DOHH2 (cell line): ENCODE measurements at regions not wholly inside any gene's neighbourhood (a gene's known extent, or its start where the extent isn't known, plus 50 kb on each side); places are given as distances from the start of the nearest gene placed in this dataset.

Experiments
- H3F3A ChIP-seq: fragments of 200-600 bp; sonication (generic), shearing (Covaris generic); 2 replicates; pipeline ENCODE4 v1.6.0; 2016; ENCODE audit warnings: antibody characterized with exemption, mild to moderate bottlenecking; ENCODE audit not compliant: control insufficient read depth, insufficient read depth
- H3K27ac ChIP-seq: fragments of 200-600 bp; sonication (generic); 2 replicates; pipeline ENCODE4 v1.5.1; 2014; ENCODE audit warnings: low read depth, mild to moderate bottlenecking, low read length, moderate library complexity
- H3K27me3 ChIP-seq: fragments of 200-600 bp; sonication (generic); 2 replicates; pipeline ENCODE4 v1.6.1; 2014; ENCODE audit warnings: mild to moderate bottlenecking, low read length, mixed read lengths; ENCODE audit not compliant: control insufficient read depth
- H3K36me3 ChIP-seq: fragments of 200-600 bp; sonication (generic); 2 replicates; pipeline ENCODE4 v1.6.1; 2014; ENCODE audit warnings: mild to moderate bottlenecking, low read length, moderate library complexity, mixed read lengths; ENCODE audit not compliant: control insufficient read depth
- H3K4me1 ChIP-seq: fragments of 200-600 bp; sonication (generic); 2 replicates; pipeline ENCODE4 v1.6.1; 2014; ENCODE audit warnings: mild to moderate bottlenecking, low read length, mixed read lengths; ENCODE audit not compliant: control insufficient read depth
- H3K4me2 ChIP-seq: fragments of 200-600 bp; sonication (generic); 2 replicates; pipeline ENCODE4 v1.6.0; 2014; ENCODE audit warnings: mild to moderate bottlenecking, low read length, moderate library complexity
- H3K4me3 ChIP-seq: fragments of 200-600 bp; sonication (generic); 2 replicates; pipeline ENCODE4 v1.5.1; 2014; ENCODE audit warnings: mild to moderate bottlenecking, low read length, mixed read lengths
- H3K79me2 ChIP-seq: fragments of 200-600 bp; sonication (generic); 2 replicates; pipeline ENCODE4 v1.6.1; 2014; ENCODE audit warnings: mild to moderate bottlenecking, low read length, mixed read lengths; ENCODE audit not compliant: control insufficient read depth
- H3K9me2 ChIP-seq: fragments of 200-600 bp; sonication (generic); replicated peaks from 2 replicates; pipeline ENCODE4 v1.6.1; 2014; ENCODE audit warnings: mild to moderate bottlenecking, low read length, mixed read lengths; ENCODE audit not compliant: control insufficient read depth
- H3K9me3 ChIP-seq: fragments of 200-600 bp; sonication (generic); 2 replicates; pipeline ENCODE4 v1.6.1; 2014; ENCODE audit warnings: antibody characterized with exemption, low read length, mixed read lengths; ENCODE audit not compliant: control insufficient read depth, insufficient read depth
- H4K20me1 ChIP-seq: fragments of 200-600 bp; sonication (generic); 2 replicates; pipeline ENCODE4 v1.6.0; 2014; ENCODE audit warnings: low read depth, mild to moderate bottlenecking, antibody characterized with exemption, low read length, moderate library complexity; ENCODE audit not compliant: control insufficient read depth, insufficient read depth
- EZH2phosphoT487 ChIP-seq: fragments of 200-600 bp; sonication (generic); IDR thresholded peaks from 2 replicates; pipeline ENCODE4 v1.6.1; 2017; ENCODE audit warnings: borderline replicate concordance, mild to moderate bottlenecking, antibody characterized with exemption, low read length, moderate library complexity, mixed read lengths
- TF ChIP-seq, protein P1 (sequence below): fragments of 200-600 bp; sonication (generic); IDR thresholded peaks from one replicate; pipeline ENCODE4 v1.5.1; 2014; ENCODE audit warnings: antibody characterized with exemption, mild to moderate bottlenecking, low read depth, low read length; ENCODE audit not compliant: poor library complexity, severe bottlenecking

DNA sequence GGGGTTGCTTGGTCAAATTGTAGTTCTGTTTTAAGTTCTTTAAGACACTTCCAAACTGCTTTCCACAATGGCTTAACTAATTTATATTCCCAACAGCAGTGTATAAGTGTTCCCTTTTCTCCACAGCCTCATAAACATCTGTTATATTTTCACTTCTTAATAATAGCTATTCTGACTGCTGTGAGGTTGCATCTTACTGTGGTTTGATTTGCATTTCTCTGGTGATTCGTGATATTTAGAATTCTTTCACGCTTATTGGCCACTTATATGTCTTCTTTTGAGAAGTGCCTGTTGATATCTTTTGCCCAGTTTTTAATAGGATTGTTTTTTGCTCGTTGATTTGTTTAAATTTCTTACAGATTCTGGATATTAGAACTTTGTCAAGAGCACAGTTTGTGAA lies 278.6 kb upstream of the ITM2A start:
- TF ChIP-seq, protein P1, sequence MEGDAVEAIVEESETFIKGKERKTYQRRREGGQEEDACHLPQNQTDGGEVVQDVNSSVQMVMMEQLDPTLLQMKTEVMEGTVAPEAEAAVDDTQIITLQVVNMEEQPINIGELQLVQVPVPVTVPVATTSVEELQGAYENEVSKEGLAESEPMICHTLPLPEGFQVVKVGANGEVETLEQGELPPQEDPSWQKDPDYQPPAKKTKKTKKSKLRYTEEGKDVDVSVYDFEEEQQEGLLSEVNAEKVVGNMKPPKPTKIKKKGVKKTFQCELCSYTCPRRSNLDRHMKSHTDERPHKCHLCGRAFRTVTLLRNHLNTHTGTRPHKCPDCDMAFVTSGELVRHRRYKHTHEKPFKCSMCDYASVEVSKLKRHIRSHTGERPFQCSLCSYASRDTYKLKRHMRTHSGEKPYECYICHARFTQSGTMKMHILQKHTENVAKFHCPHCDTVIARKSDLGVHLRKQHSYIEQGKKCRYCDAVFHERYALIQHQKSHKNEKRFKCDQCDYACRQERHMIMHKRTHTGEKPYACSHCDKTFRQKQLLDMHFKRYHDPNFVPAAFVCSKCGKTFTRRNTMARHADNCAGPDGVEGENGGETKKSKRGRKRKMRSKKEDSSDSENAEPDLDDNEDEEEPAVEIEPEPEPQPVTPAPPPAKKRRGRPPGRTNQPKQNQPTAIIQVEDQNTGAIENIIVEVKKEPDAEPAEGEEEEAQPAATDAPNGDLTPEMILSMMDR = no peak
- no peak for TF ChIP-seq EZH2phosphoT487
- no peaks in the 10 kb centered on the region for H3K27me3 ChIP-seq
- no peaks in the 10 kb centered on the region for H3K9me3 ChIP-seq

DNA sequence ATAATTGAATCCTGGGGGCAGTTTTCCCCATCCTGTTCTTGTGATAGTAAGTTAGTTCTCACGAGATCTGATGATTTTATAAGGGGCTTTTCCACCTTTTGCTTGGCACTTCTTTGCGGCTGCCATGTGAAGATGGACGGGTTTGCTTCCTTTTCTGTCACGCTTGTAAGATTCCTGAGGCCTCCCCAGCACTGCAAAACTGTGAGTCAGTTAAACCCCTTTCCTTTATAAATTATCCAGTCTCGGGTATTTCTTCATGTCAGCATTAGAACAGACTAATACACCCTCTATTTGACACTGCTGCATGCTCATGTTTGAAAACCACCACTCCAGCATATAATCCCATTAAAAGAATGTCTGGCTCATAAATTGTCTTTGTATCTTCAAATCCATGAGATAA lies 264.4 kb upstream of the ITM2A start:
- TF ChIP-seq EZH2phosphoT487 = no peak
- TF ChIP-seq, protein P1 = no peak
- Histone ChIP-seq H3K9me2 (no peaks in the 10 kb centered on the region), H3K27ac (no peak overlapping the region), H3F3A (no peaks in the 10 kb centered on the region), H3K4me2 (no peak overlapping the region), H3K4me1 (no peaks in the 10 kb centered on the region), H3K9me3 (no peaks in the 10 kb centered on the region), H3K27me3 (no peaks in the 10 kb centered on the region), H4K20me1 (no peaks in the 10 kb centered on the region), H3K4me3 (no peak overlapping the region), H3K79me2 (no peaks in the 10 kb centered on the region), H3K36me3 (no peaks in the 10 kb centered on the region)

More for the DNA sequence above, 278.6 kb upstream of the ITM2A start:
- Histone ChIP-seq H3K4me3 (no peak overlapping the region), H3F3A (no peaks in the 10 kb centered on the region), H4K20me1 (no peaks in the 10 kb centered on the region), H3K9me2 (no peaks in the 10 kb centered on the region), H3K27ac (no peak overlapping the region), H3K36me3 (no peaks in the 10 kb centered on the region), H3K4me2 (no peak overlapping the region), H3K79me2 (no peaks in the 10 kb centered on the region), H3K4me1 (no peaks in the 10 kb centered on the region)

- Histone ChIP-seq H3K4me1 (no peaks in the 10 kb centered on the region), H3K9me3 (no peaks in the 10 kb centered on the region), H3F3A (no peaks in the 10 kb centered on the region), H3K27me3 (no peaks in the 10 kb centered on the region), H3K4me2 (no peak overlapping the region), H3K4me3 (no peak overlapping the region), H3K27ac (no peak overlapping the region), H3K36me3 (no peaks in the 10 kb centered on the region), H3K9me2 (no peaks in the 10 kb centered on the region), H3K79me2 (no peaks in the 10 kb centered on the region), H4K20me1 (no peaks in the 10 kb centered on the region)
- TF ChIP-seq EZH2phosphoT487 = no peak
- TF ChIP-seq, protein P1 = no peak
These were observed 263.2 kb upstream of the ITM2A start for GRCh38 chrX:79630033-79631009.
